ENCODE measurements at regions not wholly inside any gene's neighbourhood (a gene's known extent, or its start where the extent isn't known, plus 50 kb on each side); places are given as distances from the start of the nearest gene placed in this dataset.

GRCh38 chr12:74725154-74725553, 187.5 kb downstream of the ATXN7L3B start:
- ATAC-seq (ENCODE audit: low FRiP score): no peak
- no peak for TF ChIP-seq CTCF (IDR thresholded peaks at IDR 0.05)
- DNase-seq (ENCODE audit: low spot score): no peak

- no peak for ATAC-seq (ENCODE audit: low FRiP score)
- no peak for TF ChIP-seq CTCF (IDR thresholded peaks at IDR 0.05)
- no peak for DNase-seq (ENCODE audit: low spot score)
Measured at GRCh38 chr12:74728006-74728405, 190.4 kb downstream of the ATXN7L3B start.

- no peak for ATAC-seq (ENCODE audit: low FRiP score)
- DNase-seq (ENCODE audit: low spot score): no peak
- TF ChIP-seq CTCF (IDR thresholded peaks at IDR 0.05): no peak
Measured at GRCh38 chr12:74732164-74732784, 194.6 kb downstream of the ATXN7L3B start.

- TF ChIP-seq CTCF (IDR thresholded peaks at IDR 0.05): no peak
- DNase-seq (ENCODE audit: low spot score) (no peak), ATAC-seq (ENCODE audit: low FRiP score) (no peak)
Measured at GRCh38 chr12:74732826-74733225, 195.2 kb downstream of the ATXN7L3B start.

GRCh38 chr12:74741112-74741511, 203.5 kb downstream of the ATXN7L3B start:
- no peak for DNase-seq (ENCODE audit: low spot score)

GRCh38 chr12:74747305-74747704, 209.7 kb downstream of the ATXN7L3B start:
- TF ChIP-seq CTCF (IDR thresholded peaks at IDR 0.05): no peak
- DNase-seq (ENCODE audit: low spot score): no peak
- no peak for ATAC-seq (ENCODE audit: low FRiP score)

More at GRCh38 chr12:74741112-74741511, 203.5 kb downstream of the ATXN7L3B start:
- no peak for TF ChIP-seq CTCF (IDR thresholded peaks at IDR 0.05)
- no peak for ATAC-seq (ENCODE audit: low FRiP score)

GRCh38 chr12:74751441-74751840, 213.8 kb downstream of the ATXN7L3B start:
- no peak for ATAC-seq (ENCODE audit: low FRiP score)
- no peak for TF ChIP-seq CTCF (IDR thresholded peaks at IDR 0.05)
- DNase-seq (ENCODE audit: low spot score): no peak
